ENCODE measurements at regions not wholly inside any gene's neighbourhood (a gene's known extent, or its start where the extent isn't known, plus 50 kb on each side); places are given as distances from the start of the nearest gene placed in this dataset.

DNA sequence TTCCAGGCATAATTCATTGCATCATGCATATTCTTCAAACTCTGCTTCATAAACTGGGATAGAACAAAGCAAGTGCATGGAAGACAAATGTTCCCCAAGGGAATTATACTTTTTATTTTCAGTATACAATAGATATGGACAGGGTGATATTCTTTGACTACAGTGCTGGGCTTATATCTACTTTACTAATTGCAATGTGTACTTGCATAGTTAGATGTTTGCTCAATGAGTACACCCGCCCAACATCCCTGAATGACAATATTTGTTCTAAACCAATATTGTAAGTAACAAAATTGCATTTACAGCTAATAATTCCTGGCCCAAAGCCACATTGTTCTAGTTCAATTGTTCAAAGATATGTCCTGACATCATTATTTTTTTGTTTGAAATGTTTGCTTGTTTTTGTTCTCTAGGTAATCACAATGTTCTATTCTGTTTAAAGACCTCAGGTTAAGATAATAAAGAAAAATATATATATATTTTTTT is 171.4 kb downstream of the PTN start:
- DNase-seq = no peak

GRCh38 chr7:137169282-137169698 is 174.2 kb downstream of the PTN start:
- peak; percentile 13 for DNase-seq

DNA sequence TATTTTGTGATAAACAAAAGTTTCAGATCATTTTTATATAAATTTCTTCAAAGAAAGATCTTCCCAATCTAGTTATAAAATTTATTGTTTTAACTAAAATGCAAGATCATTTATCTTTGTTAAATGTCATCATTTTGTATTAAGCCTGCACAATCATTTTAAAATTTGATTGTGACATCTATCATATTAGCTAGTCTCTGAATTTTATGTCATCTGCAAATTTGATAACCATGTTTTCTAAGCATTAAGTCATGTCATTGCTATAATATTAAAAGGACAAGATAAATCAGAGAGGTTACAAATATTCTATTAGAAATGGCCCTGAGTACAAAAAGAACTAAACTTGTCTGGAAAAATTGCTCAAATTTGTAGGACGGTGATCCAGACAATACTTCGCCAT is 175.9 kb downstream of the PTN start:
- no peak for DNase-seq

- peak; percentile 1 for DNase-seq
Measured at GRCh38 chr7:137166363-137166762, 177.2 kb downstream of the PTN start.

- DNase-seq = no peak
Measured at GRCh38 chr7:137165786-137166185, 177.7 kb downstream of the PTN start.

- DNase-seq = no peak
Measured at GRCh38 chr7:137165241-137165640, 178.3 kb downstream of the PTN start.

DNA sequence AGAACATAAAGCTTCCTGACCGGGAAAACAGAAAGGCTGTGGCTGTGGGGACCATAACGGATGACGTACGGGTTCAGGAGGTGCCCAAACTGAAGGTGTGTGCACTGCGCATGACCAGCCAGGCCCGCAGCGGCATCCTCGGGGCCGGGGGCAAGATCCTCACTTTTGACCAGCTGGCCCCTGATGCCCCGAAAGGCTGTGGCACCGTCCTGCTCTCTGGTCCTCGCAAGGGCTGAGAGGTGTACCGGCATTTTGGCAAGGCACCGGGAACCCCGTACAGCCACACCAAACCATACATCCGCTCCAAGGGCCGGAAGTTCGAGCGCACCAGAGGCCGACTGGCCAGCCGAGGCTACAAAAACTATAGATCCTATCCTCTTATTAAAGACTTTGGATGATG is 179.3 kb downstream of the PTN start:
- DNase-seq = no peak

DNA sequence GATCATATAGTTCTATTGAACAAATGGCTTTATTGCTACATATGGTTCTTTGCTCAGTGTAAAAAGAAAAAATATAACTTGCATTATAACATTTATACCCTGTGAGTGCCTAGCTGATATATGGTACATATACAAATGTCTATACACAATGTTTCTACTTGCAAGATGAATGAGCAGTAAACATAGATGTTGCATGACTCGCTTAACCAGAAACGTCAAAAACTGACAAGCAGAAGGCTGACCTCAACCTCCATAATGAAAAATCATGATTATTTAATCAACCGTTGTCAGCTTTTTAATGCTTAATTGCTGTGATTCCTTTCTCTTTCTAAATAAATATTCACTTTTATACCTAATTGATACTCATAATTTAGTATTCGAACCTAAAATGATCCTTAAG is 183.3 kb downstream of the PTN start:
- no peak for DNase-seq

DNA sequence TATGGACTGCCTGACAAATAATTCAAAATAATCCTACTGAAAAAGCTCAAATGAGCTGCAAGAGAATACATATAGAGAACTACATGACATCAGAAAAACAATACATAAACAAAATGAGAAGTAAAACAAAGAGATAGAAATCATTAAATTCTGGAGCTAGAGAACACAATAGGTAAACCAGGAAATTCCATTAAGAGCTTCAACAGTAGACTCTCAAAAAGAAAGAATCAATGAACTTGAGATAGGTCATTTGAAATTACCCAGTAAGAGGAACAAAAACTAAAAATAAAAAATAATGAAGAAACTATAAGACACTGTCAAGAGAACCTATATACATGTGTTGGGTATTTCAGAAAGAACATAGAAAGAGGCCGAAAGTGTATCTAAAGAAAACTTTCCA is 186.3 kb downstream of the PTN start:
- DNase-seq = no peak

- DNase-seq = no peak
Measured at GRCh38 chr7:137151690-137152052, 191.9 kb downstream of the PTN start.

GRCh38 chr7:137151041-137151689 is 192.4 kb downstream of the PTN start:
- no peak for DNase-seq

- DNase-seq = no peak
Measured at GRCh38 chr7:137147338-137147720, 196.2 kb downstream of the PTN start.

GRCh38 chr7:137146552-137147337 is 196.8 kb downstream of the PTN start:
- no peak for DNase-seq

GRCh38 chr7:137146012-137146455 is 197.5 kb downstream of the PTN start:
- no peak for DNase-seq

- DNase-seq = no peak
Measured at GRCh38 chr7:137142376-137142775, 201.2 kb downstream of the PTN start.

GRCh38 chr7:137135654-137136350 is 207.7 kb downstream of the PTN start:
- DNase-seq = no peak

DNA sequence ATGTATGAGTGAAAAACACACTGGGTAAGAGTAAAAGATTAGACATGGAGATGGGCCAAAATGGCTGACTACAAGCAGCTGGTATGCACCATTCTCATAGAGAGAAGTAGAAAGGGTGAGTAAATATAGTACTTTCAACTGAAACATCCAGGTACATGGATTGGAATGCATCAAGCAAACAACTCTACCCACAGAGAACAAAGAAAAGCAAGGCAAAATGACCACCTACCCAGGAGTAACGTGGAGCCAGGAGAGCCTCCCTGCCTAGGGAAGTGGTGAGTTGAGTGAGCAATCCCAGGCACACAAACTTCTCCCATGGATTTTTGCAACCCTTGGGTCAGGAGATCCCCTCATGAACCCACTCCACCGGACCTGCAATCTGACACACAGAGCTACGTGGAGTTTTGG is 212.8 kb downstream of the PTN start:
- no peak for DNase-seq

DNA sequence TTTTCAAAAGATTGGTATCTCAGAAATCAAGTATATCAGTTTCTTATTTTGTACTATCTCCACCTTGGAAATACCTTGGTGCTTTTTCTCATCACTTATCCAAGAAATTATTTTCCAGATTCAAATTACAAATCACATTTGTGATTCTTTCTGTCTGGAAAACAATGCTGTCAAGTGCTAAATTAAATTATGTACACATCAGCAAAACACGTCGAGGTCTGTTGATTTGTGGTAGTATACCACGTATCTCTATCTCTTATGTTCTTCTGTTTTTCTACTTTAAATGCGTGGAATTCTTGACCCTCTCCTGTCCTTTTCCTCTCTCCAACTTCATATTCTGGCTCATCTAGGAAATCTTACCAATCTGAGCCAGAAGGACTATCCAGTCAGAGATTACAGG is 214.5 kb downstream of the PTN start:
- no peak for DNase-seq

DNA sequence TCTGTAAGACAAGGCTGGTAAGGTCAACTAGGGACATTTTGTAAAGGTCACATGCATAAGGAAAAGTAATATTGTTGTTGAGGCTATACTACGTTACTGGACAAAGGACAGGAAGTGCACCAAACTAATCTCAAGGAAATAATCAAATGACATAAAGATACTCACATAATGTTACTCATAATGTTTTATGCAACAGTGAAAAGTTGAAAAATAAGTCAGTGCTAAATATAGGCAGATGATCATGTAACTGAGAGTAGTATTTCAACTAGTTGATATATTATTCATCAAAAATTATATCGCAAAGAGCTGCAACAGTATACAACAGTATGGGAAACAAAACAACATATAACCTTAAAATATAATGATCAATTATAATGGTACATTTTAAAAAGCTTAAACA is 215.7 kb downstream of the PTN start:
- no peak for DNase-seq

- no peak for DNase-seq
Measured at GRCh38 chr7:137127058-137127457, 216.5 kb downstream of the PTN start.

GRCh38 chr7:137122145-137122544 is 221.4 kb downstream of the PTN start:
- no peak for DNase-seq

- DNase-seq = no peak
Measured at GRCh38 chr7:137120690-137121089, 222.8 kb downstream of the PTN start.

DNA sequence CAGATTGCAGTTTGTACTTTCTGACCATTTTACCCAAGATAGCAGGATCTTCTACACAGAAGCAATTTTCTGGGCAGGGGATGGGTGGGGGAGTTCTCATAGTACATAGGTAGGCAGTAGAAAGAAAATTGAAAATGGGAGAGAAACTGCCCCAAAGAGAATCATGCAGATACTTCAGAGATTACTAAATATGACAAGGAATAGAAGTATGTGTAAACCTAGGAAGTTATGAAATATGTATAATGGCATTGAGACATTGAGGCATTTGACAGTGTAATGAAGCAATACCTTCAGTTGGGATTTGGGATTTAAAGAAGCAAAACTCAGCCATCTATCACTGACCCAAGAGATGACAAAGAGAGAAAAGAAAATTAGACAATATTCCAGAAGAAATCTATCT is 233.0 kb downstream of the PTN start:
- no peak for DNase-seq

DNA sequence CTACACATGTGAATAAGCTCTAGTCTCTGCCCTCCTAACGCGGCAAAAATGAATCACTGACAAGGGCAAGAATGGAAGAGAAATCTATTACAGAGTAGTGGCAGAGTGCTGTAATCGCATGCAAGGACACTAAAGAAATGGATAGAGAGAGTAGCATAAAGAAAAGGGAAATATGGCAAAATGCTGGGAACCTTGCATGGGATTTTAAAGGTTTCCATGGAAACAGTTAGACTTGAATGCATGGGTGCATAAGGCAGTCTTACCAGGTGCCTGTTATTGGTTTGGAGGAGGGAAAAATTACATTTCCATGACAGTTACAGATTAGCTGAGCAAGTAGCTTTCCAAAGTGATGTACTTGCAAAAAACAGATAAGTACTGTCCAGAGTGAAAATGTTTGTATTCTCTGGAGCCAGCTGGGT is 233.4 kb downstream of the PTN start:
- no peak for DNase-seq

All from hematopoietic multipotent progenitor cell treated with erythropoietin and hydrocortisone succinate and interleukin-3 and kit ligand, for 6 days (in vitro differentiated cells).